Upper lobe of left lung (tissue), 4 donors: ENCODE measurements at regions not wholly inside any gene's neighbourhood (a gene's known extent, or its start where the extent isn't known, plus 50 kb on each side); places are given as distances from the start of the nearest gene placed in this dataset.

Experiments used
- CTCF ChIP-seq, 6 experiments: fragments of 450-650 bp in 4 of 6; fragments of 200-600 bp in 2 of 6; sonication (generic) in 2 of 6; IDR thresholded peaks; one replicate each; pipeline ENCODE4 v1.5.1; 2016 to 2019; ENCODE audit warnings: antibody characterized with exemption in 6 of 6
- POLR2A ChIP-seq, 4 donors: fragments of 450-650 bp; IDR thresholded peaks; one replicate each; pipeline ENCODE4 v1.5.1; 2016 to 2017; ENCODE audit warnings: antibody characterized with exemption in 4 of 4, mild to moderate bottlenecking in 2 of 4

- TF ChIP-seq CTCF (IDR thresholded peaks at IDR 0.05) (no peak), POLR2A (IDR thresholded peaks at IDR 0.05) (no peak)
Measured at GRCh38 chr18:70981400-70982140, 692.7 kb downstream of the SOCS6 start.
